Stomach (tissue), 4 donors: ENCODE measurements at regions not wholly inside any gene's neighbourhood (a gene's known extent, or its start where the extent isn't known, plus 50 kb on each side); places are given as distances from the start of the nearest gene placed in this dataset.

ENCODE experiments used
- CTCF ChIP-seq, 7 experiments: fragments of 450-650 bp in 4 of 7; fragments of 200-600 bp in 3 of 7; sonication (generic) in 3 of 7; IDR thresholded peaks; one replicate each; pipeline ENCODE4 v1.5.1; 2016 to 2019; ENCODE audit warnings: antibody characterized with exemption in 7 of 7, control low read depth in 2 of 7, mild to moderate bottlenecking in 1 of 7
- EP300 ChIP-seq: sonication (generic); formaldehyde crosslinking; IDR thresholded peaks from one replicate; pipeline ENCODE4 v1.6.1; 2017; ENCODE audit warnings: antibody characterized with exemption
- POLR2AphosphoS5 ChIP-seq, 3 donors: sonication (generic); formaldehyde crosslinking; IDR thresholded peaks; one replicate each; pipeline ENCODE4 v1.6.1; 2016; ENCODE audit warnings: antibody characterized with exemption in 3 of 3

- no peak for TF ChIP-seq CTCF (IDR thresholded peaks at IDR 0.05)
- TF ChIP-seq EP300: no peak
- no peak for TF ChIP-seq POLR2AphosphoS5 (IDR thresholded peaks at IDR 0.05)
Measured at GRCh38 chr9:7407246-7407645, 392.3 kb downstream of the DMAC1 start.
